H1 (cell line): ENCODE measurements at regions not wholly inside any gene's neighbourhood (a gene's known extent, or its start where the extent isn't known, plus 50 kb on each side); places are given as distances from the start of the nearest gene placed in this dataset.

Experiments
- CEBPB ChIP-seq: IDR thresholded peaks from 2 replicates; pipeline ENCODE4 v1.6.1; 2012; ENCODE audit warnings: low read depth, low read length
- EZH2 ChIP-seq: fragments of 200-600 bp; sonication (generic); IDR thresholded peaks from 2 replicates; pipeline ENCODE4 v1.7.1; 2012; ENCODE audit warnings: low read depth, mild to moderate bottlenecking, moderate library complexity, low read length, inconsistent platforms; ENCODE audit not compliant: severe bottlenecking
- GABPA ChIP-seq: IDR thresholded peaks from 2 replicates; pipeline ENCODE4 v1.6.1; 2011; ENCODE audit warnings: mild to moderate bottlenecking, low read length, moderate library complexity, borderline replicate concordance; ENCODE audit not compliant: insufficient read depth
- KDM4A ChIP-seq: IDR thresholded peaks from one replicate; pipeline ENCODE4 v1.7.1; 2012; ENCODE audit warnings: low read depth, mild to moderate bottlenecking, moderate library complexity, low read length, inconsistent platforms; ENCODE audit not compliant: severe bottlenecking
- POLR2A ChIP-seq, 2 experiments: IDR thresholded peaks; 1 replicate in 1 of 2; 2 replicates in 1 of 2; pipeline ENCODE4 v1.6.1; 2011; ENCODE audit warnings: low read depth in 2 of 2, low read length in 2 of 2, mild to moderate bottlenecking in 2 of 2; ENCODE audit errors: control extremely low read depth in 1 of 2
- RBBP5 ChIP-seq: IDR thresholded peaks from 2 replicates; pipeline ENCODE4 v1.7.1; 2012; ENCODE audit warnings: low read depth, mild to moderate bottlenecking, inconsistent platforms, low read length, moderate library complexity, borderline replicate concordance
- TBP ChIP-seq: IDR thresholded peaks from 2 replicates; pipeline ENCODE4 v1.6.1; 2011; ENCODE audit warnings: low read depth, low read length, improper control_type of control experiment
- TF ChIP-seq, protein P1 (sequence below): fragments of 300-600 bp; sonication (generic); IDR thresholded peaks from 2 replicates; pipeline ENCODE4 v1.7.1; 2012; ENCODE audit warnings: low read length, moderate library complexity, mild to moderate bottlenecking, inconsistent platforms; ENCODE audit not compliant: insufficient replicate concordance

DNA sequence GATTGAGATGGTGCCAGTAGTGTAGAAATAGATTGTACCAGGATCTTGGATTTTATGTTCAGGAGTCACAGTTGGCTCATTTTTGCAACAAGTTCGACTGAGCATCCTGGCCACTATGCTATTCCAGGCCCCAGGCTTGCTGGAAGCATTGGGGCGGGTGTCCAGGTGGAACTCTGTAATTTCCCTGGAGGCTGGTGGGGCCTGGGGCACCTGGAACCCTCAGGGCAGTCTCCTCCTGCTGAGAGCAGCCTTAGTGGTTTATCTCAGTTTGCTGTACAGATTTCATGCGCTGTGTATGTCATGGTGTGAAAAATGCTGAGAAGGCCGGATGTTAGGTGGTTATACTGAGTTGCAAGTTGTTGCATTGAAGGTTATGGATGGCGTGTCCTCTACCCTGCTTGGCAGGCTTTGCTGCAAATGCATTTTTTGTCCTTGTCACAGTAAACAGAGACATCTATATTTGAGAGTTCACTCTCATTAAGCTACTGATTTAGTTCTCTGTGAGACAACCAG, 135.1 kb upstream of the MYLIP start (continued):
- TF ChIP-seq, protein P1, sequence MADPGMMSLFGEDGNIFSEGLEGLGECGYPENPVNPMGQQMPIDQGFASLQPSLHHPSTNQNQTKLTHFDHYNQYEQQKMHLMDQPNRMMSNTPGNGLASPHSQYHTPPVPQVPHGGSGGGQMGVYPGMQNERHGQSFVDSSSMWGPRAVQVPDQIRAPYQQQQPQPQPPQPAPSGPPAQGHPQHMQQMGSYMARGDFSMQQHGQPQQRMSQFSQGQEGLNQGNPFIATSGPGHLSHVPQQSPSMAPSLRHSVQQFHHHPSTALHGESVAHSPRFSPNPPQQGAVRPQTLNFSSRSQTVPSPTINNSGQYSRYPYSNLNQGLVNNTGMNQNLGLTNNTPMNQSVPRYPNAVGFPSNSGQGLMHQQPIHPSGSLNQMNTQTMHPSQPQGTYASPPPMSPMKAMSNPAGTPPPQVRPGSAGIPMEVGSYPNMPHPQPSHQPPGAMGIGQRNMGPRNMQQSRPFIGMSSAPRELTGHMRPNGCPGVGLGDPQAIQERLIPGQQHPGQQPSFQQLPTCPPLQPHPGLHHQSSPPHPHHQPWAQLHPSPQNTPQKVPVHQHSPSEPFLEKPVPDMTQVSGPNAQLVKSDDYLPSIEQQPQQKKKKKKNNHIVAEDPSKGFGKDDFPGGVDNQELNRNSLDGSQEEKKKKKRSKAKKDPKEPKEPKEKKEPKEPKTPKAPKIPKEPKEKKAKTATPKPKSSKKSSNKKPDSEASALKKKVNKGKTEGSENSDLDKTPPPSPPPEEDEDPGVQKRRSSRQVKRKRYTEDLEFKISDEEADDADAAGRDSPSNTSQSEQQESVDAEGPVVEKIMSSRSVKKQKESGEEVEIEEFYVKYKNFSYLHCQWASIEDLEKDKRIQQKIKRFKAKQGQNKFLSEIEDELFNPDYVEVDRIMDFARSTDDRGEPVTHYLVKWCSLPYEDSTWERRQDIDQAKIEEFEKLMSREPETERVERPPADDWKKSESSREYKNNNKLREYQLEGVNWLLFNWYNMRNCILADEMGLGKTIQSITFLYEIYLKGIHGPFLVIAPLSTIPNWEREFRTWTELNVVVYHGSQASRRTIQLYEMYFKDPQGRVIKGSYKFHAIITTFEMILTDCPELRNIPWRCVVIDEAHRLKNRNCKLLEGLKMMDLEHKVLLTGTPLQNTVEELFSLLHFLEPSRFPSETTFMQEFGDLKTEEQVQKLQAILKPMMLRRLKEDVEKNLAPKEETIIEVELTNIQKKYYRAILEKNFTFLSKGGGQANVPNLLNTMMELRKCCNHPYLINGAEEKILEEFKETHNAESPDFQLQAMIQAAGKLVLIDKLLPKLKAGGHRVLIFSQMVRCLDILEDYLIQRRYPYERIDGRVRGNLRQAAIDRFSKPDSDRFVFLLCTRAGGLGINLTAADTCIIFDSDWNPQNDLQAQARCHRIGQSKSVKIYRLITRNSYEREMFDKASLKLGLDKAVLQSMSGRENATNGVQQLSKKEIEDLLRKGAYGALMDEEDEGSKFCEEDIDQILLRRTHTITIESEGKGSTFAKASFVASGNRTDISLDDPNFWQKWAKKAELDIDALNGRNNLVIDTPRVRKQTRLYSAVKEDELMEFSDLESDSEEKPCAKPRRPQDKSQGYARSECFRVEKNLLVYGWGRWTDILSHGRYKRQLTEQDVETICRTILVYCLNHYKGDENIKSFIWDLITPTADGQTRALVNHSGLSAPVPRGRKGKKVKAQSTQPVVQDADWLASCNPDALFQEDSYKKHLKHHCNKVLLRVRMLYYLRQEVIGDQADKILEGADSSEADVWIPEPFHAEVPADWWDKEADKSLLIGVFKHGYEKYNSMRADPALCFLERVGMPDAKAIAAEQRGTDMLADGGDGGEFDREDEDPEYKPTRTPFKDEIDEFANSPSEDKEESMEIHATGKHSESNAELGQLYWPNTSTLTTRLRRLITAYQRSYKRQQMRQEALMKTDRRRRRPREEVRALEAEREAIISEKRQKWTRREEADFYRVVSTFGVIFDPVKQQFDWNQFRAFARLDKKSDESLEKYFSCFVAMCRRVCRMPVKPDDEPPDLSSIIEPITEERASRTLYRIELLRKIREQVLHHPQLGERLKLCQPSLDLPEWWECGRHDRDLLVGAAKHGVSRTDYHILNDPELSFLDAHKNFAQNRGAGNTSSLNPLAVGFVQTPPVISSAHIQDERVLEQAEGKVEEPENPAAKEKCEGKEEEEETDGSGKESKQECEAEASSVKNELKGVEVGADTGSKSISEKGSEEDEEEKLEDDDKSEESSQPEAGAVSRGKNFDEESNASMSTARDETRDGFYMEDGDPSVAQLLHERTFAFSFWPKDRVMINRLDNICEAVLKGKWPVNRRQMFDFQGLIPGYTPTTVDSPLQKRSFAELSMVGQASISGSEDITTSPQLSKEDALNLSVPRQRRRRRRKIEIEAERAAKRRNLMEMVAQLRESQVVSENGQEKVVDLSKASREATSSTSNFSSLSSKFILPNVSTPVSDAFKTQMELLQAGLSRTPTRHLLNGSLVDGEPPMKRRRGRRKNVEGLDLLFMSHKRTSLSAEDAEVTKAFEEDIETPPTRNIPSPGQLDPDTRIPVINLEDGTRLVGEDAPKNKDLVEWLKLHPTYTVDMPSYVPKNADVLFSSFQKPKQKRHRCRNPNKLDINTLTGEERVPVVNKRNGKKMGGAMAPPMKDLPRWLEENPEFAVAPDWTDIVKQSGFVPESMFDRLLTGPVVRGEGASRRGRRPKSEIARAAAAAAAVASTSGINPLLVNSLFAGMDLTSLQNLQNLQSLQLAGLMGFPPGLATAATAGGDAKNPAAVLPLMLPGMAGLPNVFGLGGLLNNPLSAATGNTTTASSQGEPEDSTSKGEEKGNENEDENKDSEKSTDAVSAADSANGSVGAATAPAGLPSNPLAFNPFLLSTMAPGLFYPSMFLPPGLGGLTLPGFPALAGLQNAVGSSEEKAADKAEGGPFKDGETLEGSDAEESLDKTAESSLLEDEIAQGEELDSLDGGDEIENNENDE, result no peak
- TF ChIP-seq CEBPB, result no peak
- no peak for TF ChIP-seq TBP
- TF ChIP-seq POLR2A (IDR thresholded peaks at IDR 0.05; ENCODE audit: control extremely low read depth in 1 of 2, low read depth in 2 of 2, low read length in 2 of 2), result no peak
- TF ChIP-seq KDM4A, result no peak
- TF ChIP-seq GABPA, result no peak
- no peak for TF ChIP-seq EZH2
- TF ChIP-seq RBBP5, result no peak
